ENCODE measurements at regions not wholly inside any gene's neighbourhood (a gene's known extent, or its start where the extent isn't known, plus 50 kb on each side); places are given as distances from the start of the nearest gene placed in this dataset.

- DNase-seq (ENCODE audit: low read depth) = peak; percentile 1
- TF ChIP-seq CTCF (conservative IDR thresholded peaks at IDR 0.05; ENCODE audit: low read depth, low read length) = no peak
- no peak overlapping the region for H3K4me3 ChIP-seq (ENCODE audit: low read depth, low read length)
Measured at GRCh38 chr4:164571593-164572390, 182.1 kb upstream of the SMIM31 start.

GRCh38 chr4:164572877-164573279, 181.1 kb upstream of the SMIM31 start:
- H3K4me3 ChIP-seq (ENCODE audit: low read depth, low read length) = no peak overlapping the region
- no peak for TF ChIP-seq CTCF (conservative IDR thresholded peaks at IDR 0.05; ENCODE audit: low read depth, low read length)
- DNase-seq (ENCODE audit: low read depth) = peak; percentile 5

GRCh38 chr4:164575861-164576260, 178.1 kb upstream of the SMIM31 start:
- no peak for DNase-seq (ENCODE audit: low read depth)
- no peak for TF ChIP-seq CTCF (conservative IDR thresholded peaks at IDR 0.05; ENCODE audit: low read depth, low read length)
- no peak overlapping the region for H3K4me3 ChIP-seq (ENCODE audit: low read depth, low read length)

GRCh38 chr4:164579270-164579942, 174.5 kb upstream of the SMIM31 start:
- no peak for DNase-seq (ENCODE audit: low read depth)
- no peak for TF ChIP-seq CTCF (conservative IDR thresholded peaks at IDR 0.05; ENCODE audit: low read depth, low read length)

GRCh38 chr4:164591666-164592065, 162.3 kb upstream of the SMIM31 start:
- no peak for TF ChIP-seq CTCF (conservative IDR thresholded peaks at IDR 0.05; ENCODE audit: low read depth, low read length)
- DNase-seq (ENCODE audit: low read depth) = no peak
- no peak overlapping the region for H3K4me3 ChIP-seq (ENCODE audit: low read depth, low read length)

More at GRCh38 chr4:164579270-164579942, 174.5 kb upstream of the SMIM31 start:
- H3K4me3 ChIP-seq (ENCODE audit: low read depth, low read length) = no peak overlapping the region

- H3K4me3 ChIP-seq (ENCODE audit: low read depth, low read length) = no peak overlapping the region
- no peak for TF ChIP-seq CTCF (conservative IDR thresholded peaks at IDR 0.05; ENCODE audit: low read depth, low read length)
- no peak for DNase-seq (ENCODE audit: low read depth)
Measured at GRCh38 chr4:164595751-164596150, 158.2 kb upstream of the SMIM31 start.
